T follicular helper cell (primary cell): ENCODE measurements at regions not wholly inside any gene's neighbourhood (a gene's known extent, or its start where the extent isn't known, plus 50 kb on each side); places are given as distances from the start of the nearest gene placed in this dataset.
"Not testable (repeated sequence)": the region's sequence is repeated elsewhere in the genome, so short reads cannot be mapped to it uniquely, and the experiment has no call there.

ENCODE experiments used
- DNase-seq: peaks from one replicate; pipeline ENCODE4 v3.0.0-alpha.2; 2020; ENCODE audit warnings: low read depth

GRCh38 chr9:71273613-71274012 is 152.2 kb upstream of the TRPM3 start:
- DNase-seq = no peak

GRCh38 chr9:71271602-71272001 is 150.2 kb upstream of the TRPM3 start:
- DNase-seq = no peak

- no peak for DNase-seq
These were observed 149.1 kb upstream of the TRPM3 start for GRCh38 chr9:71270554-71270953.

- DNase-seq = no peak
These were observed 148.4 kb upstream of the TRPM3 start for GRCh38 chr9:71269859-71270258.

- DNase-seq = no peak
These were observed 147.6 kb upstream of the TRPM3 start for GRCh38 chr9:71268871-71269635.

- DNase-seq = no peak
These were observed 142.0 kb upstream of the TRPM3 start for GRCh38 chr9:71263451-71263850.

GRCh38 chr9:71260419-71260818 is 139.0 kb upstream of the TRPM3 start:
- not testable (repeated sequence) for DNase-seq

- DNase-seq = no peak
These were observed 133.3 kb upstream of the TRPM3 start for GRCh38 chr9:71254592-71255277.

- no peak for DNase-seq
These were observed 131.6 kb upstream of the TRPM3 start for GRCh38 chr9:71253011-71253410.

GRCh38 chr9:71250581-71250980 is 129.2 kb upstream of the TRPM3 start:
- no peak for DNase-seq

- DNase-seq = no peak
These were observed 128.4 kb upstream of the TRPM3 start for GRCh38 chr9:71249729-71250317.

GRCh38 chr9:71245651-71246050 is 124.2 kb upstream of the TRPM3 start:
- DNase-seq = no peak

- no peak for DNase-seq
These were observed 122.5 kb upstream of the TRPM3 start for GRCh38 chr9:71243951-71244350.

GRCh38 chr9:71242081-71242480 is 120.7 kb upstream of the TRPM3 start:
- DNase-seq = no peak

- DNase-seq = no peak
These were observed 115.6 kb upstream of the TRPM3 start for GRCh38 chr9:71237051-71237450.

GRCh38 chr9:71233646-71234045 is 112.2 kb upstream of the TRPM3 start:
- no peak for DNase-seq

- no peak for DNase-seq
These were observed 102.6 kb upstream of the TRPM3 start for GRCh38 chr9:71223953-71224538.

GRCh38 chr9:71218774-71219173 is 97.4 kb upstream of the TRPM3 start:
- no peak for DNase-seq

- DNase-seq = no peak
These were observed 92.2 kb upstream of the TRPM3 start for GRCh38 chr9:71213633-71214032.

GRCh38 chr9:71210326-71210725 is 88.9 kb upstream of the TRPM3 start:
- no peak for DNase-seq

- DNase-seq = no peak
These were observed 88.5 kb upstream of the TRPM3 start for GRCh38 chr9:71209890-71210289.

GRCh38 chr9:71202931-71203330 is 81.5 kb upstream of the TRPM3 start:
- no peak for DNase-seq

- no peak for DNase-seq
These were observed 70.3 kb upstream of the TRPM3 start for GRCh38 chr9:71191708-71192107.
